Neuronal stem cell (in vitro differentiated cells): ENCODE measurements at regions not wholly inside any gene's neighbourhood (a gene's known extent, or its start where the extent isn't known, plus 50 kb on each side); places are given as distances from the start of the nearest gene placed in this dataset.

Experiments used
- DNase-seq: peaks from one replicate; pipeline ENCODE4 v3.0.0-alpha.2; 2013; ENCODE audit warnings: low spot score
- H2AFZ ChIP-seq: one replicate; pipeline ENCODE4 v1.6.1; 2013; ENCODE audit warnings: mild to moderate bottlenecking, low read length, inconsistent platforms
- H2AK5ac ChIP-seq: 2 replicates; pipeline ENCODE4 v1.6.1; 2013; ENCODE audit warnings: low read depth, mild to moderate bottlenecking, inconsistent platforms, low read length, moderate library complexity, mixed read lengths
- H2BK120ac ChIP-seq: 2 replicates; pipeline ENCODE4 v1.6.1; 2013; ENCODE audit warnings: low read depth, mild to moderate bottlenecking, inconsistent platforms, low read length, moderate library complexity, mixed read lengths
- H2BK12ac ChIP-seq: one replicate; pipeline ENCODE4 v1.6.1; 2013; ENCODE audit warnings: low read length, inconsistent platforms
- H2BK15ac ChIP-seq: 2 replicates; pipeline ENCODE4 v1.6.1; 2013; ENCODE audit warnings: mild to moderate bottlenecking, low read length, inconsistent platforms, mixed read lengths
- H2BK5ac ChIP-seq: one replicate; pipeline ENCODE4 v1.6.1; 2013; ENCODE audit warnings: inconsistent platforms, mild to moderate bottlenecking, low read length, moderate library complexity
- H3K14ac ChIP-seq: one replicate; pipeline ENCODE4 v1.6.1; 2013; ENCODE audit warnings: low read length, inconsistent platforms
- H3K18ac ChIP-seq: 2 replicates; pipeline ENCODE4 v1.6.1; 2013; ENCODE audit warnings: low read length, inconsistent platforms
- H3K23ac ChIP-seq: 2 replicates; pipeline ENCODE4 v1.6.1; 2013; ENCODE audit warnings: low read depth, mild to moderate bottlenecking, mixed read lengths, low read length, inconsistent platforms; ENCODE audit not compliant: poor library complexity
- H3K27ac ChIP-seq: replicated peaks from 3 replicates; pipeline ENCODE4 v1.5.1; 2013; ENCODE audit warnings: low read length, inconsistent platforms
- H3K27me3 ChIP-seq, 3 experiments: 2 replicates each; pipeline ENCODE4 v1.6.1; 2013; ENCODE audit warnings: low read length in 3 of 3, mild to moderate bottlenecking in 2 of 3, inconsistent platforms in 1 of 3, low read depth in 1 of 3, mixed read lengths in 1 of 3, moderate library complexity in 1 of 3; ENCODE audit not compliant: control insufficient read depth in 3 of 3, insufficient read depth in 3 of 3
- H3K36me3 ChIP-seq, 2 donors: replicated peaks in 1 of 2; 2 replicates each; pipeline ENCODE4 v1.6.1; 2013; ENCODE audit warnings: low read length in 2 of 2; ENCODE audit not compliant: control insufficient read depth in 2 of 2, insufficient read depth in 2 of 2
- H3K4ac ChIP-seq: 2 replicates; pipeline ENCODE4 v1.6.1; 2013; ENCODE audit warnings: inconsistent platforms, mild to moderate bottlenecking, low read length, moderate library complexity
- H3K4me1 ChIP-seq, 2 donors: 1 replicate in 1 of 2; 2 replicates in 1 of 2; pipeline ENCODE4 v1.6.1; 2013; ENCODE audit warnings: low read length in 2 of 2, low read depth in 1 of 2; ENCODE audit not compliant: control insufficient read depth in 2 of 2, insufficient read depth in 1 of 2
- H3K4me2 ChIP-seq: one replicate; pipeline ENCODE4 v1.6.1; 2013; ENCODE audit warnings: mild to moderate bottlenecking, low read length, inconsistent platforms; ENCODE audit not compliant: insufficient read depth, poor library complexity, severe bottlenecking
- H3K4me3 ChIP-seq, 2 donors: 2 replicates each; pipeline ENCODE4 v1.5.1; 2013; ENCODE audit warnings: low read length in 2 of 2, mild to moderate bottlenecking in 2 of 2, inconsistent platforms in 1 of 2, moderate library complexity in 1 of 2
- H3K79me1 ChIP-seq: one replicate; pipeline ENCODE4 v1.6.1; 2013; ENCODE audit warnings: low read depth, mild to moderate bottlenecking, inconsistent platforms, low read length, moderate library complexity
- H3K9ac ChIP-seq: one replicate; pipeline ENCODE4 v1.6.1; 2013; ENCODE audit warnings: mild to moderate bottlenecking, low read depth, low read length, inconsistent platforms; ENCODE audit not compliant: poor library complexity
- H3K9me3 ChIP-seq, 2 donors: replicated peaks in 1 of 2; 2 replicates each; pipeline versions ENCODE3 to v1.6.1; 2013; ENCODE audit warnings: low read length in 2 of 2, mild to moderate bottlenecking in 2 of 2, inconsistent platforms in 1 of 2, low read depth in 1 of 2, mixed read lengths in 1 of 2, moderate library complexity in 1 of 2; ENCODE audit not compliant: control insufficient read depth in 2 of 2, insufficient read depth in 1 of 2
- H4K8ac ChIP-seq: one replicate; pipeline ENCODE4 v1.6.1; 2013; ENCODE audit warnings: low read depth, mild to moderate bottlenecking, inconsistent platforms, low read length, moderate library complexity
- H4K91ac ChIP-seq: one replicate; pipeline ENCODE4 v1.6.1; 2013; ENCODE audit warnings: low read length, low read depth, mild to moderate bottlenecking, inconsistent platforms; ENCODE audit not compliant: poor library complexity
- WGBS, 2 donors: extraction: QIAGEN DNeasy Blood & Tissue Kit; methylation state at CpG; one replicate each; pipeline ENCODE4 v1.1.7; 2013; ENCODE audit warnings: missing lambda C conversion rate in 2 of 2, mixed read lengths in 1 of 2; ENCODE audit not compliant: insufficient read length in 2 of 2, insufficient replicate concordance in 1 of 2; ENCODE audit errors: extremely low coverage in 2 of 2; 5-methylcytosine and 5-hydroxymethylcytosine counted together

GRCh38 chr5:18219241-18219640 is 585.0 kb downstream of the TAF11L14 start:
- Histone ChIP-seq H3K27ac (no peak overlapping the region), H3K4me1 (no peaks in the 10 kb centered on the region), H3K27me3 (no peaks in the 10 kb centered on the region), H3K23ac (no peak overlapping the region), H3K4me2 (no peak overlapping the region), H2AFZ (no peak overlapping the region), H2BK15ac (no peak overlapping the region), H3K14ac (no peak overlapping the region), H3K18ac (no peak overlapping the region), H2BK120ac (no peak overlapping the region), H3K79me1 (no peaks in the 10 kb centered on the region), H2AK5ac (no peak overlapping the region), H2BK5ac (no peak overlapping the region), H3K9me3 (no peaks in the 10 kb centered on the region), H4K91ac (no peak overlapping the region), H2BK12ac (no peak overlapping the region), H3K4me3 (no peak overlapping the region), H3K4ac (no peak overlapping the region), H3K36me3 (no peaks in the 10 kb centered on the region), H3K9ac (no peak overlapping the region), H4K8ac (no peak overlapping the region)
- no CpG with 5 or more reads among the region's 1 CpG for WGBS, 2 donors
- DNase-seq, result no peak

GRCh38 chr5:18220631-18221030 is 586.4 kb downstream of the TAF11L14 start:
- no CpG with 5 or more reads among the region's 1 CpG for WGBS, 2 donors
- no peak overlapping the region for H2BK15ac ChIP-seq
- no peak overlapping the region for H2BK5ac ChIP-seq

GRCh38 chr5:18236386-18236785 is 602.1 kb downstream of the TAF11L14 start:
- Histone ChIP-seq H3K79me1 (no peaks in the 10 kb centered on the region), H3K4me1 (no peaks in the 10 kb centered on the region), H3K27me3 (no peaks in the 10 kb centered on the region), H2AFZ (no peak overlapping the region), H3K14ac (no peak overlapping the region), H2BK5ac (no peak overlapping the region), H3K4me3 (no peak overlapping the region), H3K18ac (no peak overlapping the region), H3K4me2 (no peak overlapping the region), H2BK15ac (no peak overlapping the region), H3K23ac (no peak overlapping the region), H3K9me3 (no peaks in the 10 kb centered on the region), H4K8ac (no peak overlapping the region), H2AK5ac (no peak overlapping the region), H2BK12ac (no peak overlapping the region), H3K9ac (no peak overlapping the region), H3K4ac (no peak overlapping the region), H3K27ac (no peak overlapping the region), H2BK120ac (no peak overlapping the region), H3K36me3 (no peaks in the 10 kb centered on the region), H4K91ac (no peak overlapping the region)
- no peak for DNase-seq

More at GRCh38 chr5:18220631-18221030, 586.4 kb downstream of the TAF11L14 start:
- Histone ChIP-seq H2AK5ac (no peak overlapping the region), H4K8ac (no peak overlapping the region), H2AFZ (no peak overlapping the region), H4K91ac (no peak overlapping the region), H3K4me1 (no peaks in the 10 kb centered on the region), H2BK120ac (no peak overlapping the region), H3K27me3 (no peaks in the 10 kb centered on the region), H3K23ac (no peak overlapping the region), H3K4me2 (no peak overlapping the region), H3K36me3 (no peaks in the 10 kb centered on the region), H3K9ac (no peak overlapping the region), H3K14ac (no peak overlapping the region), H3K27ac (no peak overlapping the region), H2BK12ac (no peak overlapping the region), H3K4me3 (no peak overlapping the region), H3K9me3 (no peaks in the 10 kb centered on the region), H3K79me1 (no peaks in the 10 kb centered on the region), H3K18ac (no peak overlapping the region), H3K4ac (no peak overlapping the region)
- DNase-seq, result no peak

- no peak overlapping the region for H3K4me3 ChIP-seq
- no peaks in the 10 kb centered on the region for H3K79me1 ChIP-seq
- no peaks in the 10 kb centered on the region for H3K4me1 ChIP-seq
- no peak for DNase-seq
- H3K14ac ChIP-seq, result no peak overlapping the region
- H3K36me3 ChIP-seq, result no peaks in the 10 kb centered on the region
- no peak overlapping the region for H3K4me2 ChIP-seq
- WGBS, 2 donors, result no CpG with 5 or more reads among the region's 2 CpGs
- H3K9ac ChIP-seq, result no peak overlapping the region
- no peak overlapping the region for H2BK12ac ChIP-seq
- H3K4ac ChIP-seq, result no peak overlapping the region
- no peak overlapping the region for H3K18ac ChIP-seq
- no peaks in the 10 kb centered on the region for H3K27me3 ChIP-seq
- H3K23ac ChIP-seq, result no peak overlapping the region
- no peak overlapping the region for H2AK5ac ChIP-seq
- H4K91ac ChIP-seq, result no peak overlapping the region
- H2BK15ac ChIP-seq, result no peak overlapping the region
- no peak overlapping the region for H3K27ac ChIP-seq
- no peak overlapping the region for H2AFZ ChIP-seq
- no peak overlapping the region for H4K8ac ChIP-seq
- no peak overlapping the region for H2BK5ac ChIP-seq
- no peak overlapping the region for H2BK120ac ChIP-seq
- no peaks in the 10 kb centered on the region for H3K9me3 ChIP-seq
Observed at GRCh38 chr5:18238321-18238720, 604.1 kb downstream of the TAF11L14 start.
